Activated T-helper 17 cell treated with anti-CD3 and anti-CD28 coated beads, Interleukin-2, amount 50 U/mL, for 72 hours (primary cell): ENCODE measurements at regions not wholly inside any gene's neighbourhood (a gene's known extent, or its start where the extent isn't known, plus 50 kb on each side); places are given as distances from the start of the nearest gene placed in this dataset.

ENCODE experiments used
- ATAC-seq: fragments of 150-1000 bp; cut with Tn5 transposase; replicated peaks from 2 replicates; pipeline ENCODE4 v1.10.0; 2021; ENCODE audit warnings: mild to moderate bottlenecking, moderate library complexity
- H3K27ac Mint-ChIP-seq: one replicate; pipeline ENCODE4 v1.8.0; 2022; ENCODE audit warnings: mixed read lengths
- H3K27me3 Mint-ChIP-seq: one replicate; pipeline ENCODE4 v1.8.0; 2022; ENCODE audit warnings: mixed read lengths
- H3K36me3 Mint-ChIP-seq: one replicate; pipeline ENCODE4 v1.8.0; 2022; ENCODE audit warnings: low read depth, mild to moderate bottlenecking, mixed read lengths
- H3K4me1 Mint-ChIP-seq: one replicate; pipeline ENCODE4 v1.8.0; 2022; ENCODE audit warnings: mixed read lengths
- H3K4me3 Mint-ChIP-seq: one replicate; pipeline ENCODE4 v1.8.0; 2022; ENCODE audit warnings: mild to moderate bottlenecking, mixed read lengths
- H3K9me3 Mint-ChIP-seq: one replicate; pipeline ENCODE4 v1.8.0; 2022; ENCODE audit warnings: mixed read lengths

DNA sequence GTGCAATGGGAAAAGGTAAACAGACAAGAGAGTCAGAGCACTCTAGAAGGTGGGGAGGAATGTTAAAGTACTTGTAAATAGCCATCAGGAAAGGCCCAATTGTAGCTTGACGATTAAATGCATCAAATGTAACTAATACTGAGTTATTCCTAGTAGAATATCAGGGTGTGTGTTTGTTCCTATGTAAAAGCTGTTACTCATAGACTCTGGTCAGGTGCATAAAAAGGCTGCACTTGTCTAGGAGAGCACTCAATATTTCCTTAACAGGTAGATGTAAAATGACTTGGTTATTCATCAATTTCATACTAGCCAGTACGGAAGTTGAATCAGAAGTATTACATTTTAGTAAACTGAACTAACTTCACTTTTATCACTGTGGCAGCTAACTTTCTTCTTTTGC is 179.7 kb upstream of the AGR3 start:
- no peaks in the 10 kb centered on the region for H3K27me3 Mint-ChIP-seq
- H3K4me1 Mint-ChIP-seq: no peaks in the 10 kb centered on the region
- no peak overlapping the region for H3K4me3 Mint-ChIP-seq
- no peaks in the 10 kb centered on the region for H3K9me3 Mint-ChIP-seq
- no peaks in the 10 kb centered on the region for H3K36me3 Mint-ChIP-seq
- no peak overlapping the region for H3K27ac Mint-ChIP-seq
- no peak for ATAC-seq

DNA sequence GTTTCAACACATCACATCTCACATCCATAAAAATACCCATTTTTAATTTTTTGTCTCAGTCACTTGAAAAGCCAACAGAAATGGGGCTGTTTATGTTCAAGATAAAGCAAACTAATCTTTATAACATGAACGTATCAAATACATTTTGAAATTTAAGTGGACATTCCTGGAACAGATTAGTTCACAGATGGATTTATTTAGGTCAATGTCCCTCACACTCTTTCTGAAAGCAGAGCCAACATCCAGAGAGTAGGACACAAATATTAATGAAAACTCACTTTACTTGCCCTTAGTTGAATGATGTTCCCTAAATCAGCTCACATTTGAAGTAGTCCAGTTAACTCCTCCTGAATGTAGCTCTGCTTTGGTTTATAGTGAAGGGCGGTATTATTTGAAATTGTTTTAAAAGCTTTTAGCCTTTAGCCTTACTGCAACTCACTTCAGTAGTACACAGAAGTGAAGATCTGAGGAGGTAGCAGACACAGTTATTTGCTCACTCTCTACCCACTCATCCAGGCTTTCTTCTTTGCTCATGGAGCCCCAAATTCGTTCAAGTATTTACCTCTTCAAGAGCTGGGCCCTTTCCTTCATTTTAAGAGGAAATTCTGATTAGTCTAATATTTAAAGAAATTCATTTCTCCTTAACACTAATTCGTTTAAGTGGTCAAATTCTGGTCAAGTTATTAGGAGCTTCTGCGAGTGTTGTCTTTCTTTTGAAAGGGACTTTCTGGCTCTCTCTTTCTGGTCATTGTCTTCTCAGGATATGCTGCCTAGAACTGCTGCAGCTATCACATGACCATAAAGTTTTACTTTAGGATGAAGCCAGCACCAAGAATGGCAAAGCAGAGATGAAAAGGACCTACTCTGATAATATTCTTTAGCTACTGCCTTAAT is 180.6 kb upstream of the AGR3 start:
- no peak overlapping the region for H3K4me3 Mint-ChIP-seq
- no peak for ATAC-seq
- peak overlapping the region; percentile 41 for H3K27ac Mint-ChIP-seq
- no peaks in the 10 kb centered on the region for H3K27me3 Mint-ChIP-seq
- no peaks in the 10 kb centered on the region for H3K4me1 Mint-ChIP-seq
- no peaks in the 10 kb centered on the region for H3K9me3 Mint-ChIP-seq
- H3K36me3 Mint-ChIP-seq: no peaks in the 10 kb centered on the region

DNA sequence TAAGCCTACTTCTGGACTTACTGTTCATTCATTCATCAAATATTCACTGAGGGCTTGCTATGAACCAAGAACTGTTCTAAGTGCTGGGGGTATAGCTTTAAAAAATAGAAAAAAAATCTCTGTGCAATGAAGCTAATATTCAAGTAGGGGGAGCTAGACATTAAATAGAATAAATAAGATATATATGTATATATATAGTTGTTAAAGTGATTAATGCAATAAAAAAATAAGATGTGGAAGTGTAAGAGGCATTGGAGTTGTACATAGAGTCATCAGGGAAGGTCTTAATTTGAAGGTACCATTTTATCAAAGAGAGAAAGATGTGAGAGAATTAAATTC is 181.2 kb upstream of the AGR3 start:
- Mint-ChIP-seq H3K27me3 (no peaks in the 10 kb centered on the region), H3K9me3 (no peaks in the 10 kb centered on the region), H3K27ac (peak overlapping the region; percentile 41), H3K4me1 (no peaks in the 10 kb centered on the region), H3K4me3 (no peak overlapping the region), H3K36me3 (no peaks in the 10 kb centered on the region)
- ATAC-seq: no peak

DNA sequence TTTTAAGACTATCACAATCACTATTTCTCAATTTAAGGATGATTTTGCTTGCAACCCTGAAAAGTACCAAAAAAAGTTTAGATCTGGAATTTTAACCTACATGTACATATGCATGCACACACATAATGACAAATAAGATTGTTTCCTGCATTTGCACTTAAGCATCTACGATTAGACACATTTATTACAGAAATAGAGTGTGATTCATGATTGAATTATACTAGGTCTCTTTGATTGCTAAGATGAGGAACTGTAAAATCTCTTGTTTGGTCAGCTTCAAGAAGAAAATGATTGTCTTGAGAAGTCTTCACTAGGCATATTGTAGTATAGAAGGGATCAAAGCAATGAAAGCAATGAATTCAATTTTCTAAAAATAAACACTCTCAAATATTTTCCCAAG is 185.9 kb upstream of the AGR3 start:
- Mint-ChIP-seq H3K4me1 (peaks cover 11% of the 10 kb centered on the region), H3K9me3 (no peaks in the 10 kb centered on the region), H3K4me3 (no peak overlapping the region), H3K36me3 (no peaks in the 10 kb centered on the region), H3K27ac (no peak overlapping the region), H3K27me3 (no peaks in the 10 kb centered on the region)
- ATAC-seq: no peak

DNA sequence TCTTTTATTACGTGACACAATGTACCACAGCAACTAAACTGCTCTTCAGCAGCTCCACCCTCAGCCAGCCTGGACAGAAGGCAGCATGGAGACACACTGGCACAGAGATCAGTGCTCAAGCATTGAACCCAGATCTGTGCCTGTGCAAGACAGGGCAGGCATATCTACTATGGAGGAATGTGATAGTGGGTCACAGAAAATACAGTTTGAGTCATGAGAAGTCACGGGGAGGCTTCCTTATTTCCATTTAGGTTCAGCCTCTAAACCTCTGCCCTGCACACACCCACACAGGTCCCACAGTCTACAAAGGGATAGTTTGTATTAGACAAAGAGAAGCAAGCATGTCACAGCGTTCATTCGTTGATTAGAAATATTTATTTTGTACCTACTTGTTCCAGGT is 187.4 kb upstream of the AGR3 start:
- peak overlapping the region; percentile 49 for H3K27ac Mint-ChIP-seq
- peak overlapping the region; percentile 63 for H3K4me3 Mint-ChIP-seq
- H3K36me3 Mint-ChIP-seq: no peaks in the 10 kb centered on the region
- H3K9me3 Mint-ChIP-seq: no peaks in the 10 kb centered on the region
- peaks cover 11% of the 10 kb centered on the region for H3K4me1 Mint-ChIP-seq
- H3K27me3 Mint-ChIP-seq: no peaks in the 10 kb centered on the region
- peak; percentile 86 for ATAC-seq

DNA sequence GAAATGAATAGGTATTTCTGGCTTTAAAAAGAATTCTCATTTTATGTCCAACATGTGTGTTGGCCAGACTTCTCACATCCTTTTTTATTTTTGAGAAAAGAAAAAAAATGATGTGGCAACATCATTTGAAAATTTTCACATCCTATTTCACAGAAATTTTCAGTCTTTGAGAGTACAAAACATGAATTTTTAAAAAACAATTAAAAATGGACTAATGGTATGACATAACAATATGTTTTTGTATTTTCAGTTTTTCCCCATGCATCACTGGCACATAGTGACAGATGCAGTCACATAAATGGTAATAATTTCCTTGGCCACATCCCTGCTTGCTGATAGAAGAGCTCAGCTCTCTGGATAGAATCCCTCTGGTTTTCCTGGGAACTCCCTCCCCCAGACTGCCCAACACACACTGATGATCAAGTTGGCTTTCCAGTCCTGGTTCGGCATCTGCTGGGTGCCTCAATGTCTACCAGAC is 188.5 kb upstream of the AGR3 start:
- H3K36me3 Mint-ChIP-seq: no peaks in the 10 kb centered on the region
- H3K4me3 Mint-ChIP-seq: no peak overlapping the region
- H3K9me3 Mint-ChIP-seq: peaks cover 3% of the 10 kb centered on the region
- H3K27me3 Mint-ChIP-seq: no peaks in the 10 kb centered on the region
- no peak for ATAC-seq
- no peak overlapping the region for H3K27ac Mint-ChIP-seq
- H3K4me1 Mint-ChIP-seq: peaks cover 11% of the 10 kb centered on the region

DNA sequence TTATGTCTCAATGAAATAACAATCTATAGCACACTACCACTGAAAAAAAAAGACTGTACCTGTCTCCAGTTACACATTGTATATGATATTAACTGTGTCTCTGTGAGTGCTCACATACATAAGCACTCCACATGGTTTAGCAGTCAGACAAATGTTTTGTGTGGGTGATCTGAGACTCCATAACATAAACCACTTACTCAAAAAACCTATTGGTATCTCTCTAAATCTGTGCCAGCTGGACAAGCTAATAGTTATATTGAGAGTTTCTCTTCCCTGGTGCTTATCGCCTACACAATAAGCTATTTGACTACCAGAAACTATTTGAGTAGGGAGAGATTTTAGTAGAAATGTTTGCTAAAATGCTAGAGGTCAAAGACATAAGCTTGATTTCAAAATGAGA is 190.1 kb upstream of the AGR3 start:
- no peak overlapping the region for H3K27ac Mint-ChIP-seq
- H3K9me3 Mint-ChIP-seq: peaks cover 3% of the 10 kb centered on the region
- peak; percentile 56 for ATAC-seq
- no peaks in the 10 kb centered on the region for H3K36me3 Mint-ChIP-seq
- H3K4me1 Mint-ChIP-seq: peaks cover 11% of the 10 kb centered on the region
- no peaks in the 10 kb centered on the region for H3K27me3 Mint-ChIP-seq
- H3K4me3 Mint-ChIP-seq: no peak overlapping the region

DNA sequence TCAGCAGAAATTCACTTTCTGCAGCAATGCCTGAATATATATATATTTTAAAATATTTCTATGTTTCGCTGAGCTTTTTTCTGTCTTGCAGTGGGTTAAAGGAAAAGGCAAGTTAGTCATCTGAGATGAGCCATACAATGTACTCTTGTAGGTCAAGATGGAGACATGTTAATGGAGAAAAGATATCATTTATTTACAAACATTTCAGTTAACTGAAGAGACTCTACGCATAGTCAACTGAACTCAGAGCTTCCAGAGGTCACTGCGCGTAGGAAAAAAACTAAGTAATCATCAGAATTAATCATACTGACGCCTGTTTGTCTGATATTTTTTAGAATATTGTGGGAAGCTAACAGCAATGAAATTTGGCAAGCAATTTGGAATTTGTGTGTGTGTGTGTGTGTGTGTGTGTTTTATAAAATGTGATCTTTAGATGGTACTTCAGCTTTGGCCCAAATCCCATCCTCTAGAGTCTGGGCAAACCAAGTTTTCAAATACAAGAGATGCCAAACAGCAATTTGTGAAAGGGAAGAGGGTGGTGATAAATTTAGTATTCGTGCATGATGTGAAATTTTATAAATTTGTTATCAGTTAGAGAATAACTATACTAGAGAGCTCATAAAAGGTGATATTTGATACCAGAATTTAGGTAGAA is 193.9 kb upstream of the AGR3 start:
- Mint-ChIP-seq H3K36me3 (no peaks in the 10 kb centered on the region), H3K27me3 (no peaks in the 10 kb centered on the region), H3K4me3 (no peak overlapping the region), H3K9me3 (peaks cover 3% of the 10 kb centered on the region), H3K4me1 (no peaks in the 10 kb centered on the region), H3K27ac (no peak overlapping the region)
- ATAC-seq: no peak

DNA sequence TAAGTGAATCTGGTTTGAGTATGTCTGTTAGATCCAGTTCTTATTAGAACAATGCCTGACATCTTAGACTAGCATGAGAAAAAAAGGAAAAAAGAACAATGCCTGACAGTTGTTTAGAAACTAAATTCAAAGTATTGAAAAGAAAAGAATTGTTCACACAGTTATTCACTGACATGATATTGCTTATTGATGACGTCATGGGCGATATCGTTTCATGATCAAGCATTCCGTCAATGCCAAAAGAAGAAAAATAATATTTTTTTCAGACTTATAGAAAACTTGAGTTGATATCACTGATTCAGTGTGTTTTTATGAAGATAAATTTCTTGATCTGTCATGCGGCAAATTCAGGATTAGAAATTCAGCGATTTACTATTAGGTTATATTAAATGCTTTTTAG is 196.5 kb upstream of the AGR3 start:
- H3K9me3 Mint-ChIP-seq: peaks cover 3% of the 10 kb centered on the region
- no peaks in the 10 kb centered on the region for H3K36me3 Mint-ChIP-seq
- H3K4me3 Mint-ChIP-seq: no peak overlapping the region
- no peak overlapping the region for H3K27ac Mint-ChIP-seq
- no peak for ATAC-seq
- H3K27me3 Mint-ChIP-seq: no peaks in the 10 kb centered on the region
- no peaks in the 10 kb centered on the region for H3K4me1 Mint-ChIP-seq

DNA sequence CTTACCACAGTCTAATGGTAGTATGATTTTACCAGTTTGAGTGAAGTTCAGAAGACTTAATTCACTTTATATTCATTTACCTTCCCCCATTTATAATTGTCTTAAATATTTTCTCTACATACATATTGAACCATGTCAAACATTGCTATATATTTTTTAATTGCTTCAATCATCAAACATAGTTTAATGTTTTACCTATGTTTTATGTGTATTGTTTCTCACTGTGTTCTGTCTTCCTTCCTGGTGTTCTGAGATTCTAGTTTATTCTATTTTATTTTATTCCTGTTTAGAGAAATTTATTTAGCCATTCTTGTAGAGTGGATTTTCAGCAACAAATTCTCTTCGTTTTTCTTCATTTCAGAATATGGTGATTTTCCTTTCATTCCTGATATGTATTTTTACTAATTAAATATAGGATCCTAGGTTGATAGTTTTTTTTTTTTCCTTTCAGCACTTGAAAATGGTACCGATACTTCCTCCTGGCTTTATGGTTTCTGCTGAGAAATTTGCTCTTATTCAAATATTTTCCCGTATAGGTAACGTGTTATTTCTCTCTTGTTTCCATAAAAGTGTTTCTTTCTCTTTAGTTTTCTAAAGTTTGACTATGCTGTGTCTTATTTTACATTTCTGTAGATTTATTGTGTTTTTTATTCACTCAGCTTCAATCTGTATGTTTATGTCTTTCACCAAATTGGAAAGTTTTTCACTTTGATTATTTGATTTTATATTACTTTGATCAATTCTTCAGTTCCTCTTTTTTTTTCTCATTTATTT is 201.8 kb upstream of the AGR3 start:
- H3K9me3 Mint-ChIP-seq: no peaks in the 10 kb centered on the region
- no peaks in the 10 kb centered on the region for H3K36me3 Mint-ChIP-seq
- no peak overlapping the region for H3K27ac Mint-ChIP-seq
- H3K4me3 Mint-ChIP-seq: no peak overlapping the region
- H3K4me1 Mint-ChIP-seq: no peaks in the 10 kb centered on the region
- H3K27me3 Mint-ChIP-seq: no peaks in the 10 kb centered on the region
- ATAC-seq: no peak

DNA sequence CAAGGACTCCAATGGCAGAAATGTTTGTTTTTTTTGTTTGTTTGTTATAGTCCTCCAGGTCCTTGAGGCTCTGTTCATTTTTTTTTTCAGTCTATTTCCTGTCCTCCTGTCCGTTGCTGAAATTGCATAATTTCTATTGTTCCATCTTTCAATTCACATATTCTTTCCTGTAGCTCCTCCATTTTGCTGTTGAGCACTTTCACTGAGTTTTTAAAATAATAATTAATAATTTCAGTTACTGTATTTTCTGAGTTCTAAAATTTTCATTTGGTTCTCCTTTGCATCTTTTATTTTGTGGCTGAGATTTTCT is 202.3 kb upstream of the AGR3 start:
- no peaks in the 10 kb centered on the region for H3K36me3 Mint-ChIP-seq
- H3K27ac Mint-ChIP-seq: no peak overlapping the region
- H3K9me3 Mint-ChIP-seq: no peaks in the 10 kb centered on the region
- H3K4me3 Mint-ChIP-seq: no peak overlapping the region
- H3K27me3 Mint-ChIP-seq: no peaks in the 10 kb centered on the region
- no peaks in the 10 kb centered on the region for H3K4me1 Mint-ChIP-seq
- no peak for ATAC-seq

DNA sequence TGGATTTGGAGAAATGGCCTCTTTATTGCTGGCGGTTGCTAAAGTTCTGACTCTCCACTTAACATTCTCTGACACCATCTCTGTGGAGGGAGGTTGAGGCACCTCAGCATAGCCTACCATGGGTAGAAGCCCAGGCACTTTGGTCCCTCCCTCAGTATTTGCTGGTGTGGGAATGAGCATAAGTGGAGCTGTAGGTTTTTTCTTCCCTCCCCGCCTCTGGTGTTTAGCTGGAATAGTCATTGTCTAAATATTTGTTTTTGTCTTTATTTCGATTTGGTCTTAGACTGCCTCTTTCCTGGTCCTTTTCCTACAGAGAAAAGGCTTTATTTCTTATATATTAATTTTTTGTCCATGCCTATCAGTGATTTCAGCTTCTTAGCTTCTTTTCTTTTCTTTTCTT is 203.4 kb upstream of the AGR3 start:
- H3K36me3 Mint-ChIP-seq: no peaks in the 10 kb centered on the region
- no peak overlapping the region for H3K27ac Mint-ChIP-seq
- H3K4me1 Mint-ChIP-seq: no peaks in the 10 kb centered on the region
- H3K27me3 Mint-ChIP-seq: no peaks in the 10 kb centered on the region
- ATAC-seq: no peak
- H3K4me3 Mint-ChIP-seq: no peak overlapping the region
- H3K9me3 Mint-ChIP-seq: no peaks in the 10 kb centered on the region

DNA sequence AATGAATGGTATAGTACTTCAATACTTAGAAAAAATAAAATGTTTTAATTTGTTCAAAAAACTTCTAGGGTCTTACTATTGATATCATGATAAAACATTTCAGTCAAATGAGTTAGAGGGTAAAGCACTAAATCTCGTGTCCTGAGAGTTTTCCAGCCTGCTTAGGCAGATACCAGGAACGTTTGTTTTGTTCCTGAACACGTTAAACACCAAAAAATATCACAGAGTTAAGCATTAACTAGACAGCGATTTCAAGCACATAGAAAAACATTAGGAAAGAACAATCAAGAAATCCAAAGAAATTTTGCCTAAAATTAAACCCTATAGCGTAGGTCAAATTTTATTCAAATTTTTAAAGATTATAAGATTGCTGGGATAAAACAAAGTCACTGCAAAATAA is 204.6 kb upstream of the AGR3 start:
- no peak overlapping the region for H3K4me3 Mint-ChIP-seq
- H3K36me3 Mint-ChIP-seq: no peaks in the 10 kb centered on the region

DNA sequence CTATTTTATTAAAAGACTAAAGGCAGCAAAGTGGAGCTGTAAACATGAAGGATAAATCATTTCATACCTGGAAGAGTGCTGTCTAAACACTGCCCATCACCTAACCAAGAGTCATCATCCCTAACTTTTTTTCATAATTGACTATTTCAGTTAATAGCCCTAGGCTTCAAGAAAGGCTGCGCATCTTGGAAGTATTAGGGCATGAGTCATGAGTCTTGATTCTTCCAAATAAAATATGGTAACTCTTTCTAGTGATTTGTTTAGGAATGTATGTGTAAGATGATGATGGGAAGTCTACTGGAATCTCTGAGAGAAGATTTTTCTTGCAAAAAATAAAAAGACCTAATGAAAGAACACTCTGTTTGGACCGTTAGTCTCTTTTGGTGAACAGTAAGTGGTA is 207.7 kb upstream of the AHR start:
- ATAC-seq: no peak
- Mint-ChIP-seq H3K9me3 (peaks cover 4% of the 10 kb centered on the region), H3K27me3 (no peaks in the 10 kb centered on the region), H3K36me3 (no peaks in the 10 kb centered on the region), H3K27ac (no peak overlapping the region), H3K4me1 (no peaks in the 10 kb centered on the region), H3K4me3 (no peak overlapping the region)

More for the DNA sequence above, 204.6 kb upstream of the AGR3 start:
- H3K27ac Mint-ChIP-seq: no peak overlapping the region
- no peak for ATAC-seq
- no peaks in the 10 kb centered on the region for H3K27me3 Mint-ChIP-seq
- no peaks in the 10 kb centered on the region for H3K4me1 Mint-ChIP-seq
- no peaks in the 10 kb centered on the region for H3K9me3 Mint-ChIP-seq

DNA sequence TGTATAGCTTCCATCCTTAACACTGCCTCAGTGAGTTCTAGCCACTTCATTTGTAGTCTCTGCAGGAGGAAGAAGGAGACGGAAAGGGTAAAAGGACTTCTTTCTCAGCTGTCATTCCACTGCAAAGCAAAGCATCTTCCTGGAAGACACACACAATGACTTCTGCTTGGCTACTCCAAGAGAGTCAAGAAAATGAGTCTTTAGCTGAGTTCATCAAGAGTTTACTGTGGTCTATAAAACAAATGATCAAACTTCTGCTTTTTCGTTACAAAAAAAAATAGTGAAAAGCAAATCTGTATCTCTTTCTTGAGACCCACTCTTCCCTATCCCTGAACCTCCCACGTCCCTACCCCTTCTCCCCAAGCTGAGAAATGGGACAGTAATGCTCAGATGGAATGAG is 205.0 kb upstream of the AHR start:
- no peak for ATAC-seq
- H3K27me3 Mint-ChIP-seq: no peaks in the 10 kb centered on the region
- peaks cover 4% of the 10 kb centered on the region for H3K9me3 Mint-ChIP-seq
- peaks cover 7% of the 10 kb centered on the region for H3K4me1 Mint-ChIP-seq
- H3K27ac Mint-ChIP-seq: no peak overlapping the region
- H3K36me3 Mint-ChIP-seq: no peaks in the 10 kb centered on the region
- no peak overlapping the region for H3K4me3 Mint-ChIP-seq
